ENCODE measurements at regions not wholly inside any gene's neighbourhood (a gene's known extent, or its start where the extent isn't known, plus 50 kb on each side); places are given as distances from the start of the nearest gene placed in this dataset.

- DNase-seq (ENCODE audit: low read depth): no peak
These were observed 101.9 kb upstream of the MTPN start for GRCh38 chr7:136079066-136079465.

GRCh38 chr7:136078630-136079029, 101.5 kb upstream of the MTPN start:
- no peak for DNase-seq (ENCODE audit: low read depth)
- no peak overlapping the region for H3K4me3 ChIP-seq (ENCODE audit: low read depth, low read length)
- no peak for TF ChIP-seq CTCF (IDR thresholded peaks at IDR 0.05; ENCODE audit: insufficient read depth, low read depth, low read length, missing control alignments)

More at GRCh38 chr7:136079066-136079465, 101.9 kb upstream of the MTPN start:
- no peak for TF ChIP-seq CTCF (IDR thresholded peaks at IDR 0.05; ENCODE audit: insufficient read depth, low read depth, low read length, missing control alignments)
- H3K4me3 ChIP-seq (ENCODE audit: low read depth, low read length): no peak overlapping the region

- TF ChIP-seq CTCF (IDR thresholded peaks at IDR 0.05; ENCODE audit: insufficient read depth, low read depth, low read length, missing control alignments): no peak
- no peak for DNase-seq (ENCODE audit: low read depth)
- no peak overlapping the region for H3K4me3 ChIP-seq (ENCODE audit: low read depth, low read length)
These were observed 99.8 kb upstream of the MTPN start for GRCh38 chr7:136076954-136077353.

GRCh38 chr7:136074843-136075242, 97.7 kb upstream of the MTPN start:
- no peak overlapping the region for H3K4me3 ChIP-seq (ENCODE audit: low read depth, low read length)
- TF ChIP-seq CTCF (IDR thresholded peaks at IDR 0.05; ENCODE audit: insufficient read depth, low read depth, low read length, missing control alignments): no peak
- no peak for DNase-seq (ENCODE audit: low read depth)

GRCh38 chr7:136072447-136072846, 95.3 kb upstream of the MTPN start:
- no peak overlapping the region for H3K4me3 ChIP-seq (ENCODE audit: low read depth, low read length)
- TF ChIP-seq CTCF (IDR thresholded peaks at IDR 0.05; ENCODE audit: insufficient read depth, low read depth, low read length, missing control alignments): no peak

GRCh38 chr7:136070736-136071505, 93.8 kb upstream of the MTPN start:
- DNase-seq (ENCODE audit: low read depth): no peak
- TF ChIP-seq CTCF (IDR thresholded peaks at IDR 0.05; ENCODE audit: insufficient read depth, low read depth, low read length, missing control alignments): no peak
- no peak overlapping the region for H3K4me3 ChIP-seq (ENCODE audit: low read depth, low read length)

More at GRCh38 chr7:136072447-136072846, 95.3 kb upstream of the MTPN start:
- no peak for DNase-seq (ENCODE audit: low read depth)

All from GM12865 (cell line).